Breast epithelium (tissue), 4 donors: ENCODE measurements at regions not wholly inside any gene's neighbourhood (a gene's known extent, or its start where the extent isn't known, plus 50 kb on each side); places are given as distances from the start of the nearest gene placed in this dataset.

Experiments
- DNase-seq, 2 donors: peaks; one replicate each; pipeline ENCODE4 v3.0.0-alpha.2; 2019; ENCODE audit warnings: low spot score in 2 of 2
- H3K27ac ChIP-seq, 2 donors: fragments of 200-600 bp; sonication (generic) in 1 of 2; one replicate each; pipeline ENCODE4 v1.5.1; 2016 to 2019; ENCODE audit warnings: mild to moderate bottlenecking in 1 of 2
- H3K27me3 ChIP-seq, 2 donors: fragments of 200-600 bp; sonication (generic) in 1 of 2; one replicate each; pipeline versions ENCODE4 v1.5.1 to v1.6.0; 2017 to 2019; ENCODE audit warnings: control low read depth in 1 of 2, mild to moderate bottlenecking in 1 of 2
- H3K36me3 ChIP-seq: fragments of 200-600 bp; one replicate; pipeline ENCODE4 v1.5.1; 2019
- H3K4me1 ChIP-seq, 2 donors: fragments of 200-600 bp; sonication (generic); one replicate each; pipeline ENCODE4 v1.5.1; 2016 to 2019; ENCODE audit warnings: control low read depth in 1 of 2
- H3K4me3 ChIP-seq, 3 donors: fragments of 200-600 bp; sonication (generic); 1 replicate in 2 of 3; 2 replicates in 1 of 3; pipeline ENCODE4 v1.5.1; 2016 to 2019; ENCODE audit warnings: mild to moderate bottlenecking in 3 of 3, moderate library complexity in 2 of 3
- H3K9me3 ChIP-seq, 2 donors: fragments of 200-600 bp; sonication (generic) in 1 of 2; one replicate each; pipeline ENCODE4 v1.5.1; 2016 to 2019; ENCODE audit warnings: control low read depth in 1 of 2
- POLR2A ChIP-seq: fragments of 450-650 bp; IDR thresholded peaks from one replicate; pipeline ENCODE4 v1.6.1; 2016; ENCODE audit warnings: antibody characterized with exemption, mild to moderate bottlenecking, moderate library complexity
- POLR2AphosphoS5 ChIP-seq, 3 donors: sonication (generic); formaldehyde crosslinking; IDR thresholded peaks; one replicate each; pipeline ENCODE4 v1.6.1; 2017; ENCODE audit warnings: antibody characterized with exemption in 3 of 3
- intact Hi-C: fragments of 100-400 bp; cut with DNase I; formaldehyde crosslinking; loops from one replicate; pipeline ENCODE4 v1.15.1; 2023; ENCODE audit warnings: low total_unique reads
- TF ChIP-seq, protein P1 (sequence below), 3 donors: fragments of 450-650 bp; IDR thresholded peaks; one replicate each; pipeline ENCODE4 v1.5.1; 2016 to 2017; ENCODE audit warnings: antibody characterized with exemption in 3 of 3, mild to moderate bottlenecking in 3 of 3, moderate library complexity in 3 of 3

DNA sequence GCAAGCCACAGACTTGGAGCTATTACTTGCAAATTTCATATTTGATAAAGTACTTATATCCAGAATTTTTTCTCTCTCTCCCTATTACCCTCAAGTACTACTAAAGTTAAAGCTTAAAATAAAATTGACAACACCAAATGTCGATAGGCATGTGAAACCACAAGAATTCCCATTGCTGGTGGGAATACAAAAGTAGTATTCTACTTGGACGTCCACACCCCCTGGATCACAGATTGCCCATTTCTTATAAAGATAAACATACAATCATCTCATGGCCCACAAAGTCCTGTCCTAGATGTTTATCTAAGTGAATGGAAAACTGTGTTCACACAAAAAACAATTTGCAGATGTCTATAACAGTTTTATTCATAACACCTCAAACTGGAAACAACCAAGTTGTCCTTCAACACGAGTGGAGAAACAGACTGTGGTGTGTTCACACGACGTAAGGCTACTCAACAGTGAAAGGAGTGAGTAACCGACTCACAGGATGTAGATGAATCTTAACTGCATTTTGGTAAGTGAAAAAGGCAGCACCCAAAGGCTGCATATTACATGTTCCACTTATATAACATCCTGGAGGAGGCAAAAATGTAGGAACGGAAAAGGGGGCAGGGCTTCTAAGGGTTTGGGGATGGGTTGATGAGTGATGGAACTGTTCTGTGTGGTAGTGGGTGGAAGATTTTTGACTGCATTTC, 297.4 kb downstream of the THBS2 start:
- Histone ChIP-seq H3K27me3 (no peaks in the 10 kb centered on the region), H3K4me1 (no peaks in the 10 kb centered on the region), H3K27ac (no peak overlapping the region), H3K36me3 (no peaks in the 10 kb centered on the region), H3K9me3 (no peaks in the 10 kb centered on the region), H3K4me3 (no peak overlapping the region)
- TF ChIP-seq, protein P1, sequence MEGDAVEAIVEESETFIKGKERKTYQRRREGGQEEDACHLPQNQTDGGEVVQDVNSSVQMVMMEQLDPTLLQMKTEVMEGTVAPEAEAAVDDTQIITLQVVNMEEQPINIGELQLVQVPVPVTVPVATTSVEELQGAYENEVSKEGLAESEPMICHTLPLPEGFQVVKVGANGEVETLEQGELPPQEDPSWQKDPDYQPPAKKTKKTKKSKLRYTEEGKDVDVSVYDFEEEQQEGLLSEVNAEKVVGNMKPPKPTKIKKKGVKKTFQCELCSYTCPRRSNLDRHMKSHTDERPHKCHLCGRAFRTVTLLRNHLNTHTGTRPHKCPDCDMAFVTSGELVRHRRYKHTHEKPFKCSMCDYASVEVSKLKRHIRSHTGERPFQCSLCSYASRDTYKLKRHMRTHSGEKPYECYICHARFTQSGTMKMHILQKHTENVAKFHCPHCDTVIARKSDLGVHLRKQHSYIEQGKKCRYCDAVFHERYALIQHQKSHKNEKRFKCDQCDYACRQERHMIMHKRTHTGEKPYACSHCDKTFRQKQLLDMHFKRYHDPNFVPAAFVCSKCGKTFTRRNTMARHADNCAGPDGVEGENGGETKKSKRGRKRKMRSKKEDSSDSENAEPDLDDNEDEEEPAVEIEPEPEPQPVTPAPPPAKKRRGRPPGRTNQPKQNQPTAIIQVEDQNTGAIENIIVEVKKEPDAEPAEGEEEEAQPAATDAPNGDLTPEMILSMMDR (IDR thresholded peaks at IDR 0.05): no peak
- TF ChIP-seq POLR2A (no peak), POLR2AphosphoS5 (IDR thresholded peaks at IDR 0.05) (no peak)
- DNase-seq: no peak
- intact Hi-C loops: no loop called here

GRCh38 chr6:168953461-168953860, 300.2 kb downstream of the THBS2 start:
- TF ChIP-seq POLR2A: no peak
- TF ChIP-seq POLR2AphosphoS5 (IDR thresholded peaks at IDR 0.05): no peak
- TF ChIP-seq, protein P1 (IDR thresholded peaks at IDR 0.05): no peak
- DNase-seq: no peak
- H3K9me3 ChIP-seq: no peaks in the 10 kb centered on the region
- no peaks in the 10 kb centered on the region for H3K36me3 ChIP-seq
- H3K27ac ChIP-seq: no peak overlapping the region
- intact Hi-C loops: no loop called here
- no peaks in the 10 kb centered on the region for H3K27me3 ChIP-seq
- H3K4me1 ChIP-seq: no peaks in the 10 kb centered on the region
- no peak overlapping the region for H3K4me3 ChIP-seq

GRCh38 chr6:168951217-168951616, 302.4 kb downstream of the THBS2 start:
- peak overlapping the region in 1 of 2 donors; percentile 30 for H3K27ac ChIP-seq
- H3K4me1 ChIP-seq: no peaks in the 10 kb centered on the region
- TF ChIP-seq POLR2A (no peak), POLR2AphosphoS5 (IDR thresholded peaks at IDR 0.05) (no peak)
- TF ChIP-seq, protein P1 (IDR thresholded peaks at IDR 0.05): no peak
- intact Hi-C loops: no loop called here
- DNase-seq: no peak
- H3K27me3 ChIP-seq: no peaks in the 10 kb centered on the region
- no peaks in the 10 kb centered on the region for H3K36me3 ChIP-seq
- no peaks in the 10 kb centered on the region for H3K9me3 ChIP-seq
- H3K4me3 ChIP-seq: no peak overlapping the region

DNA sequence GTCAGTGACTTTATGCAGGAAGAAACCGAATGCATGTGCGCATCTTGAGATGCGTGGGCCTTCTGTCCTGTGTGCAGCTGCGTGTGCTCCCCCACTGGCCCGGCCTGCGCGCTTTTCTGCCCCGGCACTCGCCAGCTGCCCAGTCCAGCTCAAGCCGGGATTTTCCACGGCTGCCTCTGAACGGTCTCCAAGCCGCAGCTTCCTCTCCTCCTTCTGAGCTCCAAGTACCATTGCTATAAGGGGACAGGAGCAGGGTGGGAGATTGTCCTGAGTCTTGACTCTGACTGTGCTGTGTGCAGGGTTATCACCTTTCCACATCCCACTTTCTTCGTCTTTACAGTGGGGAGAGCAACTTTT, 302.8 kb downstream of the THBS2 start:
- intact Hi-C loops: no loop called here
- H3K27ac ChIP-seq: peak overlapping the region in 1 of 2 donors; percentile 30
- no peak for DNase-seq

More for the DNA sequence above, 302.8 kb downstream of the THBS2 start:
- H3K4me1 ChIP-seq: no peaks in the 10 kb centered on the region
- H3K4me3 ChIP-seq: peak overlapping the region in 1 of 3 donors; percentile 2
- H3K27me3 ChIP-seq: no peaks in the 10 kb centered on the region
- H3K9me3 ChIP-seq: no peaks in the 10 kb centered on the region
- TF ChIP-seq POLR2AphosphoS5 (IDR thresholded peaks at IDR 0.05) (no peak), POLR2A (no peak)
- TF ChIP-seq, protein P1 (IDR thresholded peaks at IDR 0.05): no peak
- H3K36me3 ChIP-seq: no peaks in the 10 kb centered on the region
